RWPE1 (cell line): ENCODE measurements at regions not wholly inside any gene's neighbourhood (a gene's known extent, or its start where the extent isn't known, plus 50 kb on each side); places are given as distances from the start of the nearest gene placed in this dataset.

Experiments
- CTCF ChIA-PET: fragments of 350-600 bp; sonication (Branson Sonifier 250); formaldehyde crosslinking; extraction: SDS; loops from one replicate; lab custom pipeline; 2021; lab: Yijun Ruan, JAX
- POLR2A ChIA-PET: fragments of 400-600 bp; formaldehyde crosslinking; extraction: SDS; loops from one replicate; lab custom pipeline; 2020; ENCODE audit warnings: antibody characterized with exemption; ENCODE audit not compliant: low non-redundant PET; lab: Yijun Ruan, JAX
- DNase-seq: peaks from one replicate; pipeline ENCODE4 v3.0.0; 2012; ENCODE audit warnings: low spot score
- H3K27ac ChIP-seq: fragments of 450-650 bp; 2 replicates; pipeline ENCODE4 v1.5.1; 2017
- TF ChIP-seq, protein P1 (sequence below): fragments of 450-650 bp; conservative IDR thresholded peaks from 2 replicates; pipeline ENCODE4 v1.5.1; 2017; ENCODE audit warnings: low read depth, mild to moderate bottlenecking

- TF ChIP-seq, protein P1, sequence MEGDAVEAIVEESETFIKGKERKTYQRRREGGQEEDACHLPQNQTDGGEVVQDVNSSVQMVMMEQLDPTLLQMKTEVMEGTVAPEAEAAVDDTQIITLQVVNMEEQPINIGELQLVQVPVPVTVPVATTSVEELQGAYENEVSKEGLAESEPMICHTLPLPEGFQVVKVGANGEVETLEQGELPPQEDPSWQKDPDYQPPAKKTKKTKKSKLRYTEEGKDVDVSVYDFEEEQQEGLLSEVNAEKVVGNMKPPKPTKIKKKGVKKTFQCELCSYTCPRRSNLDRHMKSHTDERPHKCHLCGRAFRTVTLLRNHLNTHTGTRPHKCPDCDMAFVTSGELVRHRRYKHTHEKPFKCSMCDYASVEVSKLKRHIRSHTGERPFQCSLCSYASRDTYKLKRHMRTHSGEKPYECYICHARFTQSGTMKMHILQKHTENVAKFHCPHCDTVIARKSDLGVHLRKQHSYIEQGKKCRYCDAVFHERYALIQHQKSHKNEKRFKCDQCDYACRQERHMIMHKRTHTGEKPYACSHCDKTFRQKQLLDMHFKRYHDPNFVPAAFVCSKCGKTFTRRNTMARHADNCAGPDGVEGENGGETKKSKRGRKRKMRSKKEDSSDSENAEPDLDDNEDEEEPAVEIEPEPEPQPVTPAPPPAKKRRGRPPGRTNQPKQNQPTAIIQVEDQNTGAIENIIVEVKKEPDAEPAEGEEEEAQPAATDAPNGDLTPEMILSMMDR: no peak
- H3K27ac ChIP-seq: no peak overlapping the region
- no peak for DNase-seq
- ChIA-PET POLR2A (no interaction called here), CTCF (interaction anchor here (0.6 kb wide), 1 partner anchor 9 kb away, joined by 3 read pairs; no protein-coding TSS in a partner anchor)
Measured at GRCh38 chr15:81856001-81856633, 189.7 kb downstream of the MEX3B start.

DNA sequence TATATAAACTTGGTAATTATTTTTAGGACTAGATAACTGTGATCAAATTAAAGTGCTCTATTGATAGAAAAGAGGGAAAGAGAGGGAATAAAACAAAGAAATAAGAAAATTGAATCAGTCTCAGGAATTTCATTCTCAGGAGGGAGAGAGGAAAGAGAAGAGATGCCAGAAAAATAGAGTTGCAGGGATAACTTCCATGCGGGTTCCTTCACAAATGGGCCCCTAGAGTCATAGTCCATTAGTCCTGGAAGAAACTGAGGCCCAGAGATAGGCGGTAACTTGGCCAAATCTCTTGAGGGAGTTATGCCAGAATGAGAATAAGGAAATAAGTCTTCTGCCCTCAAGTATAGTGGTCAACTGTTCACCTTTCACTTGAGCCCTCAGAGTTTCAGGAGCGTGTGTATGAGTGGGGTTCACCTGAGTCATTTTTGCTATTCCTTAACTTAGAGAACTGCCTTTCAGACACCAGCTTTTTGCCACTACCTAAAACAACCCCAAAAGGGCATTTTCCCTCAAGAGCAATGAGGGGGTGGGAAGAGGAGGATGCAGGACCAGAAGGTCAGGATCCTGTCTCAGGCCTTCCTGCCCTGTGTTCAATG, 192.6 kb downstream of the MEX3B start:
- ChIA-PET CTCF (no interaction called here), POLR2A (no interaction called here)
- DNase-seq: no peak
- H3K27ac ChIP-seq: no peak overlapping the region
- TF ChIP-seq, protein P1: no peak

GRCh38 chr15:81852411-81853149, 193.2 kb downstream of the MEX3B start:
- CTCF ChIA-PET: interaction anchor here (0.7 kb wide), 1 partner anchor 212 kb away, joined by 3 read pairs; no protein-coding TSS in a partner anchor
- H3K27ac ChIP-seq: no peak overlapping the region
- no peak for DNase-seq
- POLR2A ChIA-PET: no interaction called here
- TF ChIP-seq, protein P1: no peak

DNA sequence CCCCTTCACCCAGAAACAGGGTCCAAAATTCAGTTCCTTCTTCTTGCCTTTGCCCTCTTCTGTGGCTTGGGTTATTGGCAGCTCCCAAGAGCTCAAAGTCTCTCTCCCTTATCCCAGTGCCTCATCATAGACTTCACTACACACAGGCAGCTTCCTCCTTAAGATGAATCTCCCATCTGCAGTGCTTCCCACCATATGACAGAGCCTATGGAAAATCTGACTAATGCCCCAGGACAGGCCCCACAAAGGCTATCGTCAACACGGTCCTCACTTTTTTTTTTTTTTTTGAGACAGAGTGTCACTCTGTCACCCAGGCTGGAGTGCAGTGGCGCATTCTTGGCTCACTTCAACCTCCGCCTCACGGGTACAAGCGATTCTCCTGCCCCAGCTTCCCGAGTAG, 194.1 kb downstream of the MEX3B start:
- TF ChIP-seq, protein P1: no peak
- ChIA-PET POLR2A (no interaction called here), CTCF (interaction anchor here (0.7 kb wide), 1 partner anchor 181 kb away, joined by 3 read pairs; no protein-coding TSS in a partner anchor)
- no peak overlapping the region for H3K27ac ChIP-seq
- no peak for DNase-seq

DNA sequence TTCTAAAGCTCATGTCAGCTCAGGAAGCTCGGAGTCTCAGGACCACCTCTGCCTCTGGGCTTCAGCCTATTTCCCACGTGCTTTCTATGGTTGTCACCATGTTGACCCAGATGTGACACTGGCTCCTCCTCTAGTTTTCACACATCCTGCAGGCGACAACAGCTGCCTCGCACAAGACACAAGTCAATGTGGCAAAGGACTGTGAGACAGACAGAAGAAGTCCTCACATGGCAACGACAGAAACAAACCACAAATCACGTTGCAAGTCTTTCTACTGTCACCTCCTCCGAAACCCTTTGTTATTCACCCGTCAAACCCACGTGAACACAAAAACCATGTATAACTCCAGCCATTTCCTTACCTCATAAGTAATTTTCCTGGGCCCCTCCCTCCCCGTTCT, 194.5 kb downstream of the MEX3B start:
- ChIA-PET CTCF (interaction anchor here (0.6 to 0.7 kb wide), 2 partner anchors 37 to 181 kb away, joined by 3 read pairs; no protein-coding TSS in a partner anchor), POLR2A (no interaction called here)
- H3K27ac ChIP-seq: no peak overlapping the region
- DNase-seq: no peak
- TF ChIP-seq, protein P1: no peak

DNA sequence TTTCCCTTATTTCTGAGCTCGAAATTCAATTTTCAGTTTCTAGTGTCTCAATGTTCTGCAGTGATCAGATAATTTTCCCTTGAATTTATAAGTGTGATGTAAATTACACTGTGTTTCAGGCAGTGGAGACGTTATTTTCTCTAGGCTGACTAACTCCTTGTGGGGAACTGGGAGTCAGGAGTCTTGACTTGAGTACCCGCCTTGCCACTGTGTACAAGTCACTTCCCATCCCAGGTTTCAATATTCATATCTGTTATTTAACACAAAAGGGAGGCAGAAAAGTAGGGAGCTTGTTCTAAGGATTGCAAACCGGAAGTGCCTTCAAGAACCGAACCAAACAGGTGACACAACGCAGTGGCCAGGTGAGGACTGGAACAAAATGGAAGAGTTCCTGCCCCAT, 196.5 kb downstream of the MEX3B start:
- TF ChIP-seq, protein P1: no peak
- ChIA-PET POLR2A (no interaction called here), CTCF (interaction anchor here (0.7 kb wide), 1 partner anchor 738 kb away, joined by 3 read pairs; no protein-coding TSS in a partner anchor)
- DNase-seq: no peak
- H3K27ac ChIP-seq: no peak overlapping the region
